Mesothelial cell of epicardium (in vitro differentiated cells): ENCODE measurements at regions not wholly inside any gene's neighbourhood (a gene's known extent, or its start where the extent isn't known, plus 50 kb on each side); places are given as distances from the start of the nearest gene placed in this dataset.
A peak's percentile ranks its signal among the peaks of the same experiment; 100 is the strongest.

Experiments used
- DNase-seq, 2 experiments: peaks; one replicate each; pipeline ENCODE4 v3.0.0; 2021; ENCODE audit warnings: low spot score in 2 of 2; ENCODE audit not compliant: unreplicated experiment in 2 of 2
- H3K27ac Mint-ChIP-seq: 2 replicates; pipeline ENCODE4 v1.8.0; 2021; ENCODE audit warnings: mixed read lengths
- H3K27me3 Mint-ChIP-seq: 2 replicates; pipeline ENCODE4 v1.8.0; 2021; ENCODE audit warnings: low read depth, mixed read lengths
- H3K36me3 Mint-ChIP-seq: 2 replicates; pipeline ENCODE4 v1.8.0; 2021; ENCODE audit warnings: mixed read lengths
- H3K4me1 Mint-ChIP-seq: 2 replicates; pipeline ENCODE4 v1.8.0; 2021; ENCODE audit warnings: mixed read lengths
- H3K4me3 Mint-ChIP-seq: 2 replicates; pipeline ENCODE4 v1.8.0; 2021; ENCODE audit warnings: mild to moderate bottlenecking, moderate library complexity, mixed read lengths
- H3K9me3 Mint-ChIP-seq: 2 replicates; pipeline ENCODE4 v1.8.0; 2021; ENCODE audit warnings: mixed read lengths
- TF ChIP-seq, protein P1 (sequence below): fragments of 200-600 bp; sonication (generic); IDR thresholded peaks from one replicate; pipeline ENCODE4 v1.5.0; 2021; ENCODE audit warnings: antibody characterized with exemption; ENCODE audit not compliant: unreplicated experiment

DNA sequence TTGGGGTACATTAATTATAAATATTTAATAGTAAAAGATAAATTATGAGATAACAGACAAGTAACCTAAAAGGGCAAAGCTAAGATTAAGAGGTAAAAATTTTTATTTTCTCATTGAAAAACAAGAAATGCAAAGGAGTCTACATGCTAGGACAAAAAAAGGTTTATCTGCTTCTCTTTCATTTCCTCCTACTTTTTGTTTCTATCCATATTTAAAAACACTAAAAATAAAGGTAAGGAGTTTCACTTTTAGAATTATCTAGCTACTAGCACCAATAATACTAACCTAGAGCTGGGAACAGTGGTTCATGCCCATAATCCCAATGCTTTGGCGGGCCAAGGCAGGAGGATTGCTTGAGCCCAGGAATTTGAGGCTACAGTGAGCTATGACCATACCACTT is 1551.7 kb upstream of the SLC39A10 start:
- DNase-seq, result no peak
- TF ChIP-seq, protein P1, sequence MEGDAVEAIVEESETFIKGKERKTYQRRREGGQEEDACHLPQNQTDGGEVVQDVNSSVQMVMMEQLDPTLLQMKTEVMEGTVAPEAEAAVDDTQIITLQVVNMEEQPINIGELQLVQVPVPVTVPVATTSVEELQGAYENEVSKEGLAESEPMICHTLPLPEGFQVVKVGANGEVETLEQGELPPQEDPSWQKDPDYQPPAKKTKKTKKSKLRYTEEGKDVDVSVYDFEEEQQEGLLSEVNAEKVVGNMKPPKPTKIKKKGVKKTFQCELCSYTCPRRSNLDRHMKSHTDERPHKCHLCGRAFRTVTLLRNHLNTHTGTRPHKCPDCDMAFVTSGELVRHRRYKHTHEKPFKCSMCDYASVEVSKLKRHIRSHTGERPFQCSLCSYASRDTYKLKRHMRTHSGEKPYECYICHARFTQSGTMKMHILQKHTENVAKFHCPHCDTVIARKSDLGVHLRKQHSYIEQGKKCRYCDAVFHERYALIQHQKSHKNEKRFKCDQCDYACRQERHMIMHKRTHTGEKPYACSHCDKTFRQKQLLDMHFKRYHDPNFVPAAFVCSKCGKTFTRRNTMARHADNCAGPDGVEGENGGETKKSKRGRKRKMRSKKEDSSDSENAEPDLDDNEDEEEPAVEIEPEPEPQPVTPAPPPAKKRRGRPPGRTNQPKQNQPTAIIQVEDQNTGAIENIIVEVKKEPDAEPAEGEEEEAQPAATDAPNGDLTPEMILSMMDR, result no peak
- Mint-ChIP-seq H3K4me1 (peaks cover 5% of the 10 kb centered on the region), H3K4me3 (no peak overlapping the region), H3K27me3 (no peaks in the 10 kb centered on the region), H3K27ac (no peak overlapping the region), H3K9me3 (no peaks in the 10 kb centered on the region), H3K36me3 (no peaks in the 10 kb centered on the region)

GRCh38 chr2:194104687-194105086 is 1552.3 kb upstream of the SLC39A10 start:
- TF ChIP-seq, protein P1, result no peak
- no peak for DNase-seq
- Mint-ChIP-seq H3K4me3 (no peak overlapping the region), H3K27ac (peak overlapping the region; percentile 33), H3K4me1 (peaks cover 5% of the 10 kb centered on the region), H3K9me3 (no peaks in the 10 kb centered on the region), H3K36me3 (no peaks in the 10 kb centered on the region), H3K27me3 (no peaks in the 10 kb centered on the region)

GRCh38 chr2:194103941-194104659 is 1552.9 kb upstream of the SLC39A10 start:
- Mint-ChIP-seq H3K36me3 (no peaks in the 10 kb centered on the region), H3K4me3 (no peak overlapping the region), H3K9me3 (no peaks in the 10 kb centered on the region), H3K27ac (no peak overlapping the region), H3K4me1 (peaks cover 5% of the 10 kb centered on the region), H3K27me3 (no peaks in the 10 kb centered on the region)
- DNase-seq, result no peak
- TF ChIP-seq, protein P1, result no peak

GRCh38 chr2:194102546-194102945 is 1554.5 kb upstream of the SLC39A10 start:
- Mint-ChIP-seq H3K36me3 (no peaks in the 10 kb centered on the region), H3K4me1 (peaks cover 3% of the 10 kb centered on the region), H3K27ac (no peak overlapping the region), H3K27me3 (no peaks in the 10 kb centered on the region), H3K4me3 (no peak overlapping the region), H3K9me3 (no peaks in the 10 kb centered on the region)
- TF ChIP-seq, protein P1, result no peak
- no peak for DNase-seq

DNA sequence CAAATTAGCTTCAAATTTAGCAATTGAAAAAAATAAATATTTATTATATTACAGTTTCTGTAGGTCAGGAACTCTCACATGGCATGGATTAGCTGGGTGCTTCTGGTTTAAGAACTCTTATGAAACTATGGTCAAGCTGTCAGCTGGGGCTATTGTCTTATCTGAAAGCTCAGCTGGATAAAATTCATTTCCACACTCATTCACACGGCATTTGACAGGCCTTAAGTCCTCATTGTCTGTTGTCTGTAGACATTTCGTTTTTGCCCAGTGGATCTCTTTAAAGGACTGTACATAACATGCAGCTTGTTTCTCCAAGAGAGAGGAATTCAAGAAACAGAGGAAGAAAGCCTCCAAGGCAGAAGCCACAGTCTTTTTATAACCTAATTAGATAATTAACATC is 1556.8 kb upstream of the SLC39A10 start:
- Mint-ChIP-seq H3K27me3 (no peaks in the 10 kb centered on the region), H3K27ac (no peak overlapping the region), H3K4me3 (no peak overlapping the region), H3K36me3 (no peaks in the 10 kb centered on the region), H3K9me3 (peaks cover 3% of the 10 kb centered on the region), H3K4me1 (peaks cover 3% of the 10 kb centered on the region)
- no peak for DNase-seq
- TF ChIP-seq, protein P1, result no peak
